ENCODE measurements at regions not wholly inside any gene's neighbourhood (a gene's known extent, or its start where the extent isn't known, plus 50 kb on each side); places are given as distances from the start of the nearest gene placed in this dataset.

- DNase-seq (ENCODE audit: insufficient read length, low spot score) (no peak), FAIRE-seq (no peak)
Observed at GRCh38 chr14:35456261-35456660, 51.7 kb upstream of the NFKBIA start.

DNA sequence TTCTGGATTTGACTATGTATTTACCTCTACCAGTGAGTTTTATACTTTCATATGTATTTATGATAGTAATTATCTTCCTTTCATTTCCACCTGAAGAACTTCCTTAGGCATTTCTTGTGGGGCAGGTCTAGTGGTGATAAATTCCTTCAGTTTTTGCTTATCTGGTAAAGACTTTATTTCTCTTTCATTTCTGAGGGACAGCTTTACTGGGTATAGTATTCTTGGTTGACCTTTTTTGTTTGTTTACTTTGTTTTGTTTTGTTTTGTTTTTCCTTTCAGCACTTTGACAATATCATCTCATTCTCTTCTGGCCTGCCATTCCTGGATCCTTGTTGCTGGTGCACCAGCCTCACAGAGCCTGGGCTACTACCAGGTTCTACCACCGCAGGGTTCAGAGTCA lies 53.9 kb upstream of the NFKBIA start:
- FAIRE-seq (no peak), DNase-seq (ENCODE audit: insufficient read length, low spot score) (no peak)

- DNase-seq (ENCODE audit: insufficient read length, low spot score) (no peak), FAIRE-seq (no peak)
Observed at GRCh38 chr14:35459776-35460175, 55.2 kb upstream of the NFKBIA start.

DNA sequence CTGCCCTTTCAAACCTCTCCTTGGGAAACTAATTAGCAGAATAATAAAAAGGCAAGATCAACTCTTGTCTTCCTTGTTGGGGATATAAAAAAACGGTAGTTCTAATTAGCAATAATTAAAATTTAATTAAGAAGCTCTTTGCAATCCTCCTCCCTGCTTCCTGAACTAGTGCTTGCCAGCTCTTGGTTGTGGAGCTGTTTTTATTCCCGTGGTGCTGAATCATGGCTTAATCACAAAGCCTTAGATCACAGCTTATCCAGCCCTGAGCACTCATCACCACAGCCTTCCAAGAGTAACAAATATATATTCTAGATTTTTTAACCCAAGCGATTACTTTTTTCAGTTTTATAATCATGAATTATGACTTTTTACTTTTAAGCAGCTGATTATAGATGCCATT lies 63.2 kb upstream of the INSM2 start:
- DNase-seq (ENCODE audit: insufficient read length, low spot score) (no peak), FAIRE-seq (no peak)

DNA sequence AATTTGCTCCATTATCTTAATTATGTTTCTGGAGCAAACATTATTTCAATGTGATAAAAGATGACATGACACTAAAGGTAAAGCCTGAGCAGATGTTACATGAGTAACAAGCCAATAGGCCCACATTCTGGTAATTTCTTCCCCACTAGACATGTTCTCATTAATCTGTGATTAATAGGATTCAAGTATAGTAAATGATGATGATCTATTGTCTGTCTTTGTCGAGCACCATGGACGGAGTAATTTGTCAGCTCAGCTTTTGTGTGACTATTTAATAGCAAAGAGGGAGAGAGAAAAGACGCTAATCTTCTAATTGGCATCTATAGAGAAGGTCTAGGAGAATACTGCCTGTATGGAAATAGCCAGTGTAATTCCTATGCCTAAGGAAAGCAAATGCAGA lies 62.2 kb upstream of the INSM2 start:
- no peak for DNase-seq (ENCODE audit: insufficient read length, low spot score)
- no peak for FAIRE-seq

DNA sequence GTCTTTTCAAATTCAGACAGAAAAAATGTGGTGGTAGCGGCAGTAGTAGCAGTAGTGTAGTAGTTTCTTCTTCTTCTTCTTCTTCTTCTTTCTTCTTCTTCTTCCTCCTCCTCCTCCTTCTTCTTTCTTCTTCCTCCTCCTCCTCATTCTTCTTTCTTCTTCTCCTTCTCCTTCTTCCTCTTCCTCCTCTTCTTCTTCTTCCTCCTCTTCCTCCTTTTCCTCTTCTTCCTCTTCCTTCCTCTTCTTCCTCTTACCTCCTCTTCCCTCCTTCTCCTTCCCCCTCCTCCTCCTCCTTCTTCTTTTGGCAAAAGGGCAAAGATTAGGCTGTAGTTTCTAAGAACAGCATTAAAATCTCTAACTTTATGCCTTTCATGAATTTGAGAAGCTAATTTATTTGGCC lies 59.6 kb upstream of the INSM2 start:
- DNase-seq (ENCODE audit: insufficient read length, low spot score) (no peak), FAIRE-seq (no peak)

DNA sequence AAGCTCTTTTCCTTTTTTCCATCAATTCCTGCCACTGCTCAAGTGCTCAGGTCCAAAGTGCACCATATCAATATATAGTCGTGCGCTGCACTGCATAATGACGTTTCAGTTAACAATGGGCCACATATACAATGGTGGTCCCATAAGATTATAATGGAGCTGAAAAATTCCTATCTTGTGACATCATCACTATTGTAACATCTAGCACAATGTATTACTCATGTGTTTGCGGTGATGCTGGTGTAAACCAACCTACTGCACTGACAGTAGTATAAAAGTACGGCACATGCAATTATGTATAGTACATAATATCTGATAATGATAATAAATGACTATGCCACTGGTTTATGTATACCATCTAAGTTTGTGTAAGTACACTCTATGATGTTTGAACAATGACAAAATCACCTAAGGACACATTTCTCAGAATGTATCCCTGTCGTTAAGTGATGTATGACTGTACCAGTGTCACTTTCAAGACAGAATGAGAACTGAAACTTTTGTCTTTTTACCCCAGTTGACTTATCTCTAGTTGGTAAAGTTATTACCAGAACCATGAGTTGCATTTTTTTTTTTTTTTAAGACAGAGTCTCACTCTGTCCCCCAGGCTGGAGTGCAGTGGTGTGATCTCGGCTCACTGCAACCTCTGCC lies 53.7 kb upstream of the INSM2 start:
- DNase-seq (ENCODE audit: insufficient read length, low spot score) (peak; percentile 5), FAIRE-seq (no peak)

GRCh38 chr14:35482994-35483515 lies 50.9 kb upstream of the INSM2 start:
- DNase-seq (ENCODE audit: insufficient read length, low spot score) (no peak), FAIRE-seq (no peak)
